HG03108 (cell line): ENCODE measurements at regions not wholly inside any gene's neighbourhood (a gene's known extent, or its start where the extent isn't known, plus 50 kb on each side); places are given as distances from the start of the nearest gene placed in this dataset.
"Not testable (repeated sequence)": the region's sequence is repeated elsewhere in the genome, so short reads cannot be mapped to it uniquely, and the experiment has no call there.

ENCODE experiments used
- ATAC-seq: cut with Tn5 transposase; IDR thresholded peaks from one replicate; pipeline ENCODE4 v1.9.1; 2021; ENCODE audit warnings: moderate library complexity; ENCODE audit not compliant: unreplicated experiment

- ATAC-seq, result no peak
Observed at GRCh38 chr1:219074084-219074728, 99.5 kb upstream of the LYPLAL1 start.

- ATAC-seq, result no peak
Observed at GRCh38 chr1:219075121-219075879, 98.4 kb upstream of the LYPLAL1 start.

DNA sequence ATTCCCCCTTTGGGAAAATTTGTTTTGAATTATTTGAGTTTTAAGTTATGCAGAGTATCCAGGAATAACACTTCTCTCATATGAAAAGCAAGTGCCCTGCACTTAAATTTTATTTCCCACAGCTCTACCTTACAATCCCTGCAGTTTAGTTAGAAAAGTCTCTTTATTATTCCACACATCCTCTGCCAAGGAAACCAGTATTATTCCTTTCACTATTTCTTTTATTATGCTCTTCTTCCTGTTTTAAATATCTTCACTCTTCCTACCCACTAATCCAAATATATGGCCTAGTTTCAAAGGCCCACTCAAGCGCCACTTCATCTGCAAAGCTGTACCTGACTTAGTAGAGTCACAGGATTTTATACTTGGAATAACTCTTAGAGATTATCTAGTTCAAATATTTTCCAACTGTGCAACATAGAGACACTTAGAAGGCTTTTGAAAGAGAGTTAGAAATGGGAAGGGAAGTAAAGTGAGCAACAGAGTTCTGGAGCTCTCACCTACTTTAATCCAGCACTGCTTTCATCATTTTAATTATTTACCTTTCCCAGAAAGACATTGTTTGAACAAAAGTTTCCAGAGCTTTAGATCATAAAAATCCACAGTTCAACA, 97.2 kb upstream of the LYPLAL1 start:
- no peak for ATAC-seq

DNA sequence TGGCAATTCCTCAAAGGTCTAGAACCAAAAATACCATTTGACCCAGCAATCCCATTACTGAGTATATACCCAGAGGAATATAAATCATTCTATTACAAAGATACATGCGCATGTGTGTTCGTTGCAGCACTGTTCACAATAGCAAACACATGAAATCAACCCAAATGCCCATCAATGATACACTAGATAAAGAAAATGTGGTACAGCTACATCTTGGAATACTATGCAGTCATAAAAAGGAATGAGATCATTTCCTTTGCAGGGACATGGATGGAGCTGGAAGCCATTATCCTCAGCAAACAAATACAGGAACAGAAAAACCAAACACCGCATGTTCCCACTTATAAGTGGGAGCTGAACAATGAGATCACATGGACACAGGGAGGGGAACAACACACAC, 95.9 kb upstream of the LYPLAL1 start:
- not testable (repeated sequence) for ATAC-seq

GRCh38 chr1:219081943-219082925, 91.4 kb upstream of the LYPLAL1 start:
- ATAC-seq, result peak; percentile 75

GRCh38 chr1:219083631-219084030, 90.0 kb upstream of the LYPLAL1 start:
- ATAC-seq, result no peak

GRCh38 chr1:219085082-219085481, 88.6 kb upstream of the LYPLAL1 start:
- no peak for ATAC-seq

DNA sequence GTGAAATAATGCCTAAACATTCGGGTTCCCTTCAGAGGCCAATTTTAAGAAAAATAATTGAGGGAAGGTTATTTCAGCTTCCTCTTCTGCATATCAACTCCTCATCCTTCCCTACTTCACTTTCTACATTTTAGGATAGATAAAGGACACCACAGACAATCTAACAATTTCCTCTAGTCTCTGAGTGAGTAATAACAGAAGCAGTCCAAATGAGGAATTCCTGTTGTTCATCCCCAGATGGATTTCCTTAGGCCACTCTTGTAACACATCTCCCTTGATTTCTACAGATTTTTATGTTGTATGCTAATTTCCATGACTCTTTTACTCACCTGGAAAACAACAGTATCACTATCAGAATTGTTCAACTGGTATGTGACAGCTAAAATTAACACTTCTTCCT, 87.7 kb upstream of the LYPLAL1 start:
- no peak for ATAC-seq

DNA sequence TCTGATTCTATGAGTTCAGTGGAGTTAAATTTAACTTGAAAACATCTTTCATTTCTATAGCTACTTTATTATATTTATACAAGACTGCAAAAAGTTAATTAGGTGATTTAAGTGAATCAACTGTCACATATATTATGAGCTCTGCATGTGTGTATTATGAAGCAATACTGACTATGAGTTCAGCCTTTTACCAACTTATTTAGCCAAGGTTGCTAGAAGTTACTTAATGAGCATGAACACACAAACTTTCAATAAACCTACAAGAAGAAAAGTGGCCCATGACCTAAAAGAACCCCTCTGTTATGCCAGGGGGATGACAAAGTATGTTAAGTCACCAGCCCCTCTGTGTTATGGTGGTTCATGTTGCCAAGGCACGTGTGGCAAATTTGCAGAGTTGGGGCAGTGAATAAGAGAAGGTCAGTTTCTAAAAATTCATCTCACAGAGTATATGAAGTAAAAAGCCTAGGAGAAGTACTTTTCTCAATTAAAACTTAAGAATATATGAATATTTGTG, 86.7 kb upstream of the LYPLAL1 start:
- ATAC-seq, result no peak

DNA sequence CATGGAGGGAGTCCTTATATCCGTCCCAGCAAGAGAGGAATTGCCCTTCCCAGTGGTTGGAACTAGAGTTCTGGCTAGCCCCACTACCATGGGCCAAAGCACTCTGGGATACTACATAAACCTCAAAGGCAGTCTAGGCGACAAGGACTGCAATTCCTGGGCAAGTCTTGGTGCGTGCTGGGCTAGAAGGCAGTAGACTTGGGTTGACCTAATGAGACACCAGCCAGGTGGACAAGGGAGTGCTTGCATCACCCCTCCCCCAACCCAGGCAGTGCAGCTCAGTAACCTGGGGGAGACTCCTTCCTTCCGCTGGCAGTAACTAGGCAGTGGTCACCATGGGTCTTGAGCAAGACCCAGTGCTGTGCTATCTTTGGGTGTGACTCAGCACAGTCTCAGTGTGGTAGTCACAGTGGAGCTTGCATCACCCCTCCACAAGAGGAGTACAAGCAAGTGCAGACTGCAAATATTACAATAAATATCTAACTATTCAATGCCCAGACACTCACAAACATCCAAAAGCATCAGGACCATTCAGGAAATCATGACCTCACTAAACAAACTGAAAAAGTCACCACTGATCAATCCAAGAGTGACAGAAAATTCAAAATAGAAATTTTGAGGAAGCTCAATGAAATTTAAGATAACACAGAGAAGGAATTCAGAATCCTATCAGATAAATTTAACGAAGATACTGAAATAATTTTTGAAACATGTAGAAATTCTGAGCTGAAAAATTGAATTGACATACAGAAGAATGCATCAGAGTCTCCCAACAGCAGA, 84.7 kb upstream of the LYPLAL1 start:
- peak; percentile 79 for ATAC-seq

DNA sequence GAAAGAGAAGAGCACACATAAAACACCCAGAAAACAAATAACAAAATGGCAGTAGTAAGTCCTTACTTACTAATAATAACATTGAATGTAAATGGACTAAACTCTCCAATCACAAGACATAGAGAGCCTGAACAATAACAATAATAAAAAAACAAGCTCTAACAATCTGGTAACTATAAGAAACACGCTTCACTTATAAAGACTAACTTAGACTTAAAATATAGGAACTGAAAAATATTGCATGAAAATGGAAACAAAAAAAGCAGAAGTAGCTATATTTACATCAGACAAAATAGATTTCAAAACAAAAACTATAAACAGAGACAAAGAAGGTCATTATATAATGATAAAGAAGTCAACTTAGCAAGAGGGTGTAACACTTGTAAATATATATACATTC, 83.1 kb upstream of the LYPLAL1 start:
- peak; percentile 73 for ATAC-seq

DNA sequence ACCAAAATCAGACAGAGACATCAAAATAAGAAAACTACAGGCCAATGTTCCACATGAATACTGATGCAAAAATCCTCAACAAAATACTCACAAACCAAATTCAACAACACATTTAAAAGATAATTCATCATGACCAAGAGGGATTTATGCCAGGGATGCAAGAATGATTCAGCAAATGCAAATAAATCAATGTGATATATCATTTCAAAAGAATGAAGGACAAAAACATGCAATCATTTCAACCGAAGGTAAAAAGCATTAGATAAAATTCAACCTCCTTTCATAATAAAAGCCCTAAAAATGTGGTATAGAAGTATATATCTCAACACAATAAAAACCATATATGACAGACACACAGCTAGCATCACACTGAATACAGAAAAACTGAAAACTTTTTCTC, 81.5 kb upstream of the LYPLAL1 start:
- no peak for ATAC-seq

DNA sequence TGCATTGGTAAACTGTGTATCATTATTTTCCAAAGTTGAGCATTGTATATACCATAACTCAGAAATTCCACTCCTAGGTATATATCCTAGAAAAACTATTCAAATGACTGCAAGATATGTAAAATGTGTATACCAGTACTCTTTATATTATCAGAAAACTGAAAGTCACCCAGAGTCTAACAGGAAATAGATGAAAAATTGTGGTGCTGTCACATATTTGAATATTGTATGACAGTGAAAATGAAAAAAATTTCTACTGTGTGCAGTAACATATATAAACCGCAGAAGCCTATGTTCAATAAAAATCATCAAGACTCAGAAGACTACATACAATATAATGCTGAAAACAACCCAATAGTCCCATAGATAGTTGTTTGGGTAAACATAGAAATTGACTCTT, 74.4 kb upstream of the LYPLAL1 start:
- peak; percentile 69 for ATAC-seq

DNA sequence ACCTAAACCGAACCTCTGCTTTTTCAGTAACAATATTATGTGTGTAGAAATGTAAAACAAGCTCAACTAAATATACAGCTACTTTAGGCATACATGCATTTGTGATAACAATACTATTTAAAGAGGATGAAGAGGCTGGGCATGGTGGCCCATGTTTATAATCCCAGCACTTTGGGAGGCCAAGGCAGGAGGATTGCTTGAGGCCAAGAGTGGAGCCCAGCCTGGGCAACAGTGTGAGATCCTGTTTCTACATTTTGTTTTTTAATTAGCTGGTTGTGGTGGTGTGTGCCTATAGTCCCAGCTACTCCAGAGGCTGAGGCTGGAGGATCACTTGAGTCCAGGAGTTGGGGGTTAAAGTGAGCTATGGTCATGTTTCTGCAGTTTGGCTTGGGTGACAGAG, 73.6 kb upstream of the LYPLAL1 start:
- ATAC-seq, result no peak

- ATAC-seq, result not testable (repeated sequence)
Observed at GRCh38 chr1:219102466-219102865, 71.2 kb upstream of the LYPLAL1 start.

GRCh38 chr1:219105893-219106292, 67.8 kb upstream of the LYPLAL1 start:
- no peak for ATAC-seq

GRCh38 chr1:219109424-219110018, 64.2 kb upstream of the LYPLAL1 start:
- ATAC-seq, result no peak

DNA sequence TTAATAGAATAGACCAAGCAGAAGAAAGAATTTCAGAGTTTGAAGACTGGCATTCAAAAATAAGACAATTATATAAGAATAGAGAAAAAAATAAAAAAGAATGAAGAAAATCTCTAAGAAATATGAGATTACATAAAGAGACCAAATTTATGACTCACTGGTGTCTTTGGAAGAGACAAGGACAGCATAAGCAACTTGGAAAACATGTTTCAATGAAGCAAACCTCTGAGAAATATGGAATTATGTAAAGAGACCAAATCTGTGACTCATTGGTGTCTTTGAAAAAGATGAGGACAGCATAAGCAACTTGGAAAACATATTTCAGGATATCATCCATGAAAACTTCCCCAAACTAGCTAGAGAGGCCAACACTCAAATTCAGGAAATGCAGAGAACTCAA, 60.4 kb upstream of the LYPLAL1 start:
- no peak for ATAC-seq

- no peak for ATAC-seq
Observed at GRCh38 chr1:219114014-219114413, 59.7 kb upstream of the LYPLAL1 start.

- no peak for ATAC-seq
Observed at GRCh38 chr1:219119839-219120238, 53.8 kb upstream of the LYPLAL1 start.
